OCI-LY3 (cell line): ENCODE measurements at regions not wholly inside any gene's neighbourhood (a gene's known extent, or its start where the extent isn't known, plus 50 kb on each side); places are given as distances from the start of the nearest gene placed in this dataset.
"Not testable (repeated sequence)": the region's sequence is repeated elsewhere in the genome, so short reads cannot be mapped to it uniquely, and the experiment has no call there.

Source experiments
- CTCF ChIP-seq: fragments of 200-600, 300-600 bp; sonication (generic); IDR thresholded peaks from 2 replicates; pipeline ENCODE4 v1.5.1; 2014; ENCODE audit warnings: antibody characterized with exemption, low read length, low read depth
- EZH2phosphoT487 ChIP-seq: fragments of 200-600 bp; shearing (Covaris generic); IDR thresholded peaks from 2 replicates; pipeline ENCODE4 v1.6.1; 2018; ENCODE audit warnings: antibody characterized with exemption, mixed run types, low read depth

- not testable (repeated sequence) for TF ChIP-seq CTCF, EZH2phosphoT487
These were observed 1223.7 kb downstream of the TMEM121 start for GRCh38 chr14:106750089-106750488.
